GM18508 (cell line): ENCODE measurements at regions not wholly inside any gene's neighbourhood (a gene's known extent, or its start where the extent isn't known, plus 50 kb on each side); places are given as distances from the start of the nearest gene placed in this dataset.
"Not testable (repeated sequence)": the region's sequence is repeated elsewhere in the genome, so short reads cannot be mapped to it uniquely, and the experiment has no call there.

ENCODE experiments used
- ATAC-seq: cut with Tn5 transposase; IDR thresholded peaks from one replicate; pipeline ENCODE4 v1.9.1; 2021; ENCODE audit warnings: moderate number of reproducible peaks; ENCODE audit not compliant: insufficient read depth, unreplicated experiment

- ATAC-seq: no peak
These were observed 349.8 kb downstream of the DLEU7 start for GRCh38 chr13:50493683-50494082.

- ATAC-seq: no peak
These were observed 349.4 kb downstream of the DLEU7 start for GRCh38 chr13:50494138-50494537.

GRCh38 chr13:50503212-50503611 lies 340.3 kb downstream of the DLEU7 start:
- not testable (repeated sequence) for ATAC-seq

- no peak for ATAC-seq
These were observed 334.3 kb downstream of the DLEU7 start for GRCh38 chr13:50509167-50509566.

GRCh38 chr13:50509771-50510441 lies 333.6 kb downstream of the DLEU7 start:
- ATAC-seq: no peak

GRCh38 chr13:50510885-50511545 lies 332.5 kb downstream of the DLEU7 start:
- not testable (repeated sequence) for ATAC-seq

- no peak for ATAC-seq
These were observed 331.6 kb downstream of the DLEU7 start for GRCh38 chr13:50511877-50512341.

- peak; percentile 71 for ATAC-seq
These were observed 330.8 kb downstream of the DLEU7 start for GRCh38 chr13:50512474-50513299.

- ATAC-seq: no peak
These were observed 330.1 kb downstream of the DLEU7 start for GRCh38 chr13:50513300-50513877.

- no peak for ATAC-seq
These were observed 329.2 kb downstream of the DLEU7 start for GRCh38 chr13:50514249-50514648.

- ATAC-seq: no peak
These were observed 325.4 kb downstream of the DLEU7 start for GRCh38 chr13:50518131-50518530.

- no peak for ATAC-seq
These were observed 324.7 kb downstream of the DLEU7 start for GRCh38 chr13:50518781-50519201.

GRCh38 chr13:50519866-50520265 lies 323.6 kb downstream of the DLEU7 start:
- ATAC-seq: no peak

- no peak for ATAC-seq
These were observed 322.3 kb downstream of the DLEU7 start for GRCh38 chr13:50521006-50521830.

GRCh38 chr13:50521831-50522149 lies 321.7 kb downstream of the DLEU7 start:
- ATAC-seq: no peak

GRCh38 chr13:50522506-50522905 lies 321.0 kb downstream of the DLEU7 start:
- no peak for ATAC-seq

GRCh38 chr13:50523307-50523706 lies 320.2 kb downstream of the DLEU7 start:
- no peak for ATAC-seq

- ATAC-seq: no peak
These were observed 318.9 kb downstream of the DLEU7 start for GRCh38 chr13:50524560-50524959.

GRCh38 chr13:50526661-50527071 lies 316.8 kb downstream of the DLEU7 start:
- ATAC-seq: no peak

GRCh38 chr13:50527188-50527587 lies 316.3 kb downstream of the DLEU7 start:
- ATAC-seq: no peak
